NCI-H748 (cell line): ENCODE measurements at regions not wholly inside any gene's neighbourhood (a gene's known extent, or its start where the extent isn't known, plus 50 kb on each side); places are given as distances from the start of the nearest gene placed in this dataset.

ENCODE experiments used
- DNase-seq: peaks from one replicate; lab custom pipeline; 2025; ENCODE audit not compliant: unreplicated experiment; lab: John Stamatoyannopoulos, UW

DNA sequence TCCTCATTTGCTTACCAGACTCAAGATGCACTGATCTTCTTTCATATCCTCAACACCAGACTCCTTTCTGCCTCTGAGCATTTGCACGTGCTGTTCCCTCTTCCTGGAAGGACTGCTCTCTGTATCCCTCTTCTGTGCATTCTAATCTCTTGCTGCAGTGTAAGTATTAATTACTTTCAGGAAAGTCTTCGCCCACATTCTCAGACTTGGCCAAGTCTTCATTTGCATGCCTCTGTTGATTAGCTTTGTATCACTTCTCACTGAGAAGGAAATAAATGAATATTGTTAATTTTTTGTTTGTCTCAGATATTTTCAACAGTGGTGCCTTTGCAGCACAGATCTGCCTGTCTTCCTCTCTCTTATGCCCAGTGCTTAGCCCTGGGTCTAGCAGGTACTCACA lies 50.3 kb upstream of the RAB3GAP2 start:
- no peak for DNase-seq
